Psoas muscle (tissue), 7 donors: ENCODE measurements at regions not wholly inside any gene's neighbourhood (a gene's known extent, or its start where the extent isn't known, plus 50 kb on each side); places are given as distances from the start of the nearest gene placed in this dataset.
A peak's percentile ranks its signal among the peaks of the same experiment; 100 is the strongest.

Experiments
- ATAC-seq, 4 donors: fragments of 200-7000 bp; cut with Tn5 transposase; one replicate each; pipeline ENCODE4 v1.9.1; 2020; ENCODE audit warnings: moderate library complexity in 3 of 4, mild to moderate bottlenecking in 2 of 4
- DNase-seq, 2 donors: peaks; one replicate each; pipeline ENCODE4 v3.0.0-alpha.2; 2020
- H3K27ac ChIP-seq: fragments of 200-600 bp; one replicate; pipeline ENCODE4 v1.8.0; 2022
- H3K27me3 ChIP-seq, 3 donors: fragments of 200-600 bp in 1 of 3; one replicate each; pipeline versions ENCODE4 v1.6.1 to v1.8.0; 2013 to 2022; ENCODE audit warnings: low read length in 2 of 3, mild to moderate bottlenecking in 2 of 3, moderate library complexity in 1 of 3; ENCODE audit not compliant: insufficient read depth in 3 of 3
- H3K36me3 ChIP-seq, 2 donors: fragments of 200-600 bp in 1 of 2; one replicate each; pipeline versions ENCODE4 v1.6.1 to v1.8.0; 2013 to 2022; ENCODE audit warnings: low read depth in 1 of 2, mild to moderate bottlenecking in 1 of 2, moderate library complexity in 1 of 2; ENCODE audit not compliant: insufficient read depth in 1 of 2
- H3K4me1 ChIP-seq: fragments of 200-600 bp; one replicate; pipeline ENCODE4 v1.8.0; 2022
- H3K4me3 ChIP-seq: fragments of 200-600 bp; one replicate; pipeline ENCODE4 v1.8.0; 2022; ENCODE audit warnings: mild to moderate bottlenecking
- H3K9me3 ChIP-seq: fragments of 200-600 bp; one replicate; pipeline ENCODE4 v1.8.0; 2022
- CTCF ChIP-seq: fragments of 200-600 bp; IDR thresholded peaks from one replicate; pipeline ENCODE4 v1.8.0; 2022; ENCODE audit warnings: antibody characterized with exemption
- WGBS, 3 donors: extraction: QIAGEN DNeasy Blood & Tissue Kit; methylation state at CpG; one replicate each; pipeline versions ENCODE4 v1.1.6 to v1.1.7; 2013; 5-methylcytosine and 5-hydroxymethylcytosine counted together
- intact Hi-C, 2 donors: fragments of 100-400 bp; cut with DNase I; formaldehyde crosslinking; loops; one replicate each; pipeline versions ENCODE4 v1.11.0 to v1.14.2; 2022
- donor health status: healthy with polysubstance abuse.
- donor health status: DM: no; HTN: no; CAD: no; lungs with moderate emphysema.
- donor health status: Bipolar disorder and iron deficiency.
- donor health status: healthy.
- donor health status: DM: yes; HTN: yes; CAD: no.
- donor health status: DM: no; HTN: no; CAD: no.
- donor health status: DM: yes; HTN: yes; CAD: no.

GRCh38 chr11:15577519-15577918, 462.8 kb downstream of the INSC start:
- ATAC-seq (no peak), DNase-seq (no peak)
- H3K36me3 ChIP-seq, result no peaks in the 10 kb centered on the region
- H3K9me3 ChIP-seq, result no peaks in the 10 kb centered on the region
- intact Hi-C loops, result no loop called here
- peaks cover 5% of the 10 kb centered on the region for H3K4me1 ChIP-seq
- no peak for TF ChIP-seq CTCF
- H3K27ac ChIP-seq, result no peak overlapping the region
- H3K27me3 ChIP-seq, result no peaks in the 10 kb centered on the region
- 67 to 75% (median 71%) methylated on average over 2 of the region's 2 CpGs for WGBS, 3 donors
- H3K4me3 ChIP-seq, result no peak overlapping the region

DNA sequence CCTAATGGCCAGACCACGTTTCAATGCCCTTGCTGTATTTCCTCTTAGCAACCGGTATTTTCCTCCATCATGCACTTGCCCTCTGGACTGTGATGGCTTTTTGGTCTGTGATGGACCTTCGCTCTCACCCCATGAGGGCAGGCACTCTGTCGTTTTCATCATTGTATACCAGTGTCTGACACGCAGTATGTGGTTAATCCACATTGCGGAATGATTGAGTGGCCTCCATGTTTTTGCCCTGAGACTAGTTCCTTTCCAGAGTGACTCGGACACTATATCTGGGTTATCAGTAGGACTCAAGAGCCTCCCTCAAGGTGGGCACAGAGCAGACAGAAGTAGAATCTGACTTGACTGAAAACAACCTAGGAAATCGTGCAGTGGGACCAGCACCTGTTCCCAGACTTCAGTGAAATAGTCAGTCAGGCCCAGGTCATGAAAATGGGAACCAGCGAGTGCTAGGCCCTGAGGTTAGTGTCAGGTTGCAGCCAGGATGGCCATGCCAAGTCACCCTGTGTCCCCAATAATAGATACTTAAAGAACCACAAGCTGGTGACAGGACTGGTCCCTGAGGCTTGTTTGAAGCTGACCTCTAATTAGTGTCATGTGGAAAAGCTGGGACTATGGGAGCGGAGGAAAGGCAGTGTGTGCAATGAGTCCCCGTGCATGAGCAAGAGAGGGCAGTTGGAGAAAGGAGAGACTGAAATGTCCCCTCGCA, 464.7 kb downstream of the INSC start:
- Histone ChIP-seq H3K9me3 (no peaks in the 10 kb centered on the region), H3K4me3 (no peak overlapping the region), H3K4me1 (peaks cover 5% of the 10 kb centered on the region), H3K27me3 (no peaks in the 10 kb centered on the region), H3K36me3 (no peaks in the 10 kb centered on the region), H3K27ac (peak overlapping the region; percentile 57)
- intact Hi-C loops, result no loop called here
- WGBS, 3 donors, result 51 to 78% (median 64%) methylated on average over 12 of the region's 12 CpGs
- DNase-seq (no peak), ATAC-seq (peak; percentile 69 to 86 (median 80))
- TF ChIP-seq CTCF, result no peak

GRCh38 chr11:15580056-15580774, 465.5 kb downstream of the INSC start:
- no peak for DNase-seq
- H3K4me3 ChIP-seq, result no peak overlapping the region
- ATAC-seq, result peak in 2 of 4 donors; percentile 13 to 14
- no peaks in the 10 kb centered on the region for H3K36me3 ChIP-seq
- H3K9me3 ChIP-seq, result no peaks in the 10 kb centered on the region
- peak overlapping the region; percentile 57 for H3K27ac ChIP-seq
- no peak for TF ChIP-seq CTCF
- H3K27me3 ChIP-seq, result no peaks in the 10 kb centered on the region
- intact Hi-C loops, result no loop called here
- H3K4me1 ChIP-seq, result peaks cover 5% of the 10 kb centered on the region
- WGBS, 3 donors, result 43 to 85% (median 63%) methylated on average over 1 of the region's 1 CpG

DNA sequence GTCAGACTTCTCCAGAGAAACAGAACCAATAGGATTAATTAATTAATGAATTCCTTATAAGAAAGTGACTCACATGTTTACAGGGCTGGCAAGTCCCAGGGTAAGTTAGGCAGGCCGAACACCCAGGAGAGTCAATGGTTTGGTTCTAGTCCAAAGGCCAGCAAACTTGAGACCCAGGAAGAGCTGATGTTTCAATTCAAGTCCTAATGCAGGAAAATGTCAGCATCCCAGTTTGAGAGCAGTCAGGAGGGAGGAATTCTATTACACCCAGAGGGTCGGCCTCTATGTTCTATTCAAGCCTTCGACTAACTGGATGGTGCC, 466.0 kb downstream of the INSC start:
- ATAC-seq, result no peak
- H3K9me3 ChIP-seq, result no peaks in the 10 kb centered on the region
- no peak overlapping the region for H3K27ac ChIP-seq
- peaks cover 5% of the 10 kb centered on the region for H3K4me1 ChIP-seq
- no peaks in the 10 kb centered on the region for H3K27me3 ChIP-seq
- TF ChIP-seq CTCF, result no peak
- H3K4me3 ChIP-seq, result no peak overlapping the region
- H3K36me3 ChIP-seq, result no peaks in the 10 kb centered on the region
- DNase-seq, result no peak
- intact Hi-C loops, result no loop called here
- whole genome bisulfite sequencing, 3 donors, result 45 to 94% (median 60%) methylated on average over 3 of the region's 3 CpGs
